SK-N-SH (cell line): ENCODE measurements at regions not wholly inside any gene's neighbourhood (a gene's known extent, or its start where the extent isn't known, plus 50 kb on each side); places are given as distances from the start of the nearest gene placed in this dataset.

Source experiments
- CTCF ChIA-PET: fragments of 300-600, 350-600 bp; formaldehyde crosslinking; extraction: SDS; loops from one replicate; lab custom pipeline; 2021; lab: Yijun Ruan, JAX
- POLR2A ChIA-PET: fragments of 350-600 bp; sonication (Branson Sonifier 250); formaldehyde crosslinking; extraction: SDS; loops from one replicate; lab custom pipeline; 2020; ENCODE audit warnings: antibody characterized with exemption, inconsistent platforms; lab: Yijun Ruan, JAX
- DNase-seq: peaks from one replicate; pipeline ENCODE4 v3.0.0; 2012
- H2AFZ ChIP-seq: fragments of 200-600 bp; sonication (generic); 2 replicates; pipeline ENCODE4 v1.8.1; 2016; ENCODE audit warnings: antibody characterized with exemption, mild to moderate bottlenecking, low read depth
- H3F3A ChIP-seq: fragments of 200-600 bp; sonication (generic); replicated peaks from 2 replicates; pipeline ENCODE3; 2016; ENCODE audit warnings: antibody characterized with exemption, mild to moderate bottlenecking; ENCODE audit not compliant: insufficient read depth
- H3K27ac ChIP-seq, 2 experiments: fragments of 200-500 bp in 1 of 2; fragments of 200-600 bp in 1 of 2; sonication (Bioruptor generic) in 1 of 2; sonication (generic), shearing (Covaris generic) in 1 of 2; 2 replicates each; pipeline versions ENCODE4 v1.5.1 to v1.6.1; 2014 to 2016; ENCODE audit warnings: low read depth in 2 of 2, inconsistent platforms in 1 of 2, low read length in 1 of 2, mild to moderate bottlenecking in 1 of 2, mixed read lengths in 1 of 2
- H3K27me3 ChIP-seq: fragments of 200-600 bp; sonication (generic), shearing (Covaris generic); 2 replicates; pipeline ENCODE4 v1.6.1; 2016; ENCODE audit warnings: mixed run types; ENCODE audit not compliant: insufficient read depth
- H3K36me3 ChIP-seq, 2 experiments: fragments of 200-500 bp in 1 of 2; fragments of 200-600 bp in 1 of 2; sonication (Bioruptor generic) in 1 of 2; sonication (generic) in 1 of 2; replicated peaks in 1 of 2; 2 replicates each; pipeline versions ENCODE3 to v1.5.1; 2014 to 2016; ENCODE audit warnings: low read length in 1 of 2, mild to moderate bottlenecking in 1 of 2; ENCODE audit not compliant: insufficient read depth in 2 of 2, control insufficient read depth in 1 of 2
- H3K4me1 ChIP-seq, 2 experiments: fragments of 200-500 bp in 1 of 2; fragments of 200-600 bp in 1 of 2; sonication (Bioruptor generic) in 1 of 2; sonication (generic), shearing (Covaris generic) in 1 of 2; 2 replicates each; pipeline versions ENCODE4 v1.5.1 to v1.6.1; 2014 to 2016; ENCODE audit warnings: low read depth in 1 of 2, low read length in 1 of 2, mixed run types in 1 of 2; ENCODE audit not compliant: insufficient read depth in 2 of 2, control insufficient read depth in 1 of 2
- H3K4me2 ChIP-seq: fragments of 200-600 bp; sonication (generic), shearing (Covaris generic); 2 replicates; pipeline ENCODE4 v1.6.1; 2017; ENCODE audit warnings: mixed run types
- H3K4me3 ChIP-seq, 2 experiments: fragments of 200-500 bp in 1 of 2; fragments of 200-600 bp in 1 of 2; sonication (Bioruptor generic) in 1 of 2; sonication (generic), shearing (Covaris generic) in 1 of 2; 2 replicates each; pipeline versions ENCODE4 v1.5.1 to v1.8.1; 2014 to 2016; ENCODE audit warnings: low read depth in 2 of 2, inconsistent platforms in 1 of 2, low read length in 1 of 2, mild to moderate bottlenecking in 1 of 2, mixed read lengths in 1 of 2, moderate library complexity in 1 of 2
- H3K79me2 ChIP-seq: fragments of 200-600 bp; sonication (generic); 2 replicates; pipeline ENCODE4 v1.8.1; 2017; ENCODE audit warnings: mild to moderate bottlenecking; ENCODE audit not compliant: insufficient read depth
- H3K9ac ChIP-seq: fragments of 200-600 bp; sonication (generic); 2 replicates; pipeline ENCODE4 v1.6.1; 2017; ENCODE audit warnings: mixed run types
- H3K9me2 ChIP-seq: fragments of 200-600 bp; sonication (generic); 2 replicates; pipeline ENCODE4 v1.6.1; 2017; ENCODE audit warnings: mixed run types
- H3K9me3 ChIP-seq: fragments of 200-600 bp; sonication (generic); 2 replicates; pipeline ENCODE4 v1.6.1; 2017; ENCODE audit warnings: mixed run types, mild to moderate bottlenecking, moderate library complexity
- H4K20me1 ChIP-seq: fragments of 200-600 bp; sonication (generic); 2 replicates; pipeline ENCODE4 v1.6.1; 2017; ENCODE audit warnings: mild to moderate bottlenecking, mixed run types; ENCODE audit not compliant: insufficient read depth
- EZH2phosphoT487 ChIP-seq: fragments of 200-600 bp; sonication (generic); IDR thresholded peaks from 2 replicates; pipeline ENCODE4 v1.6.1; 2017; ENCODE audit warnings: low read depth, mixed run types, mild to moderate bottlenecking, antibody characterized with exemption, moderate library complexity, borderline replicate concordance
- FOXM1 ChIP-seq: IDR thresholded peaks from 2 replicates; pipeline ENCODE4 v1.4.0; 2012; ENCODE audit warnings: low read depth, mild to moderate bottlenecking
- GATA2 ChIP-seq: sonication (generic); formaldehyde crosslinking; IDR thresholded peaks from 2 replicates; pipeline ENCODE4 v1.5.0; 2020; ENCODE audit warnings: mild to moderate bottlenecking, missing genetic modification reagents
- MAX ChIP-seq: IDR thresholded peaks from 2 replicates; pipeline ENCODE4 v1.4.0; 2012; ENCODE audit warnings: low read depth
- MXI1 ChIP-seq: IDR thresholded peaks from 2 replicates; pipeline ENCODE4 v1.6.1; 2012; ENCODE audit warnings: mild to moderate bottlenecking, low read depth, low read length, improper control_type of control experiment
- NFIC ChIP-seq: IDR thresholded peaks from 2 replicates; pipeline ENCODE4 v1.4.0; 2012; ENCODE audit warnings: borderline replicate concordance
- NRF1 ChIP-seq: IDR thresholded peaks from 2 replicates; pipeline ENCODE4 v1.6.1; 2012; ENCODE audit warnings: low read depth, mild to moderate bottlenecking, low read length
- REST ChIP-seq: IDR thresholded peaks from 2 replicates; pipeline ENCODE4 v1.6.1; 2012; ENCODE audit warnings: mild to moderate bottlenecking, low read depth, low read length, moderate library complexity
- RFX5 ChIP-seq: IDR thresholded peaks from 2 replicates; pipeline ENCODE4 v1.6.1; 2012; ENCODE audit warnings: mild to moderate bottlenecking, improper control_type of control experiment, low read length
- RXRA ChIP-seq: IDR thresholded peaks from 2 replicates; pipeline ENCODE4 v1.4.0; 2012; ENCODE audit warnings: low read depth, mild to moderate bottlenecking, borderline replicate concordance
- SMC3 ChIP-seq: IDR thresholded peaks from 2 replicates; pipeline ENCODE4 v1.6.1; 2012; ENCODE audit warnings: low read depth, low read length, improper control_type of control experiment
- TAF1 ChIP-seq: IDR thresholded peaks from 2 replicates; pipeline ENCODE4 v1.6.1; 2012; ENCODE audit warnings: low read depth, mild to moderate bottlenecking, low read length, moderate library complexity, borderline replicate concordance
- TEAD4 ChIP-seq: IDR thresholded peaks from 2 replicates; pipeline ENCODE4 v1.4.0; 2012; ENCODE audit warnings: mild to moderate bottlenecking, borderline replicate concordance; ENCODE audit not compliant: insufficient read depth
- USF1 ChIP-seq: IDR thresholded peaks from 2 replicates; pipeline ENCODE4 v1.4.0; 2012; ENCODE audit warnings: low read depth, borderline replicate concordance
- WGBS: methylation state at CpG from one replicate; pipeline ENCODE4 v1.1.6; 2017; ENCODE audit warnings: low lambda C conversion rate; 5-methylcytosine and 5-hydroxymethylcytosine counted together
- TF ChIP-seq, protein P1 (sequence below): IDR thresholded peaks from 2 replicates; pipeline ENCODE4 v1.4.0; 2012; ENCODE audit warnings: low read depth, borderline replicate concordance
- TF ChIP-seq, protein P2 (sequence below): fragments of 150-350 bp; IDR thresholded peaks from 2 replicates; pipeline ENCODE4 v1.6.1; 2016; ENCODE audit warnings: mild to moderate bottlenecking, low read depth, low read length

DNA sequence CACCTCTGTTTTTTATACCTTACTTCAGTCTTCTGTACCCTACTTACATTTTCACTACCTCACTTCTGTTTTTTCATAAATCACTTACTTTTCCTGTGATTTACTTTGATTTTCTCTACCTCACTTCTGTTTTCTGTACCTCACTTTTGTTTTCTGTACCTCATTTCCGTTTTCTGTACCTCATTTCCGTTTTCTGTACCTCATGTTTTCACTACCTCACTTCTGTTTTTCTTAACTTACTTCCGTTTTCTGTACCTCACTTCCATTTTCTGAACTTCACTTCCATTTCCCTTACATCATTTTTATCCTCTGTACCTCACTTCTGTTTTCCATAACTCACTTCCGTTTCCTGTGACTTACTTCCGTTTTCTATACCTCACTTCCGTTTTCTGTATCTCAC is 492.0 kb upstream of the AKR1E2 start:
- WGBS: 87% methylated on average over 6 of the region's 6 CpGs
- H3K27ac ChIP-seq: no peak overlapping the region
- TF ChIP-seq USF1: no peak
- H4K20me1 ChIP-seq: no peaks in the 10 kb centered on the region
- CTCF ChIA-PET: no interaction called here
- POLR2A ChIA-PET: no interaction called here
- no peaks in the 10 kb centered on the region for H3F3A ChIP-seq
- H3K9me3 ChIP-seq: no peaks in the 10 kb centered on the region
- no peak overlapping the region for H2AFZ ChIP-seq
- H3K4me1 ChIP-seq: peaks cover 0 to 7% of the 10 kb centered on the region in 2 experiments; a peak in 2 of 4 replicates
- H3K4me2 ChIP-seq: no peak overlapping the region
- H3K79me2 ChIP-seq: no peaks in the 10 kb centered on the region
- DNase-seq: no peak
- H3K9me2 ChIP-seq: no peaks in the 10 kb centered on the region
- H3K9ac ChIP-seq: no peak overlapping the region
- no peak overlapping the region for H3K4me3 ChIP-seq
- no peaks in the 10 kb centered on the region for H3K27me3 ChIP-seq
- no peaks in the 10 kb centered on the region for H3K36me3 ChIP-seq

DNA sequence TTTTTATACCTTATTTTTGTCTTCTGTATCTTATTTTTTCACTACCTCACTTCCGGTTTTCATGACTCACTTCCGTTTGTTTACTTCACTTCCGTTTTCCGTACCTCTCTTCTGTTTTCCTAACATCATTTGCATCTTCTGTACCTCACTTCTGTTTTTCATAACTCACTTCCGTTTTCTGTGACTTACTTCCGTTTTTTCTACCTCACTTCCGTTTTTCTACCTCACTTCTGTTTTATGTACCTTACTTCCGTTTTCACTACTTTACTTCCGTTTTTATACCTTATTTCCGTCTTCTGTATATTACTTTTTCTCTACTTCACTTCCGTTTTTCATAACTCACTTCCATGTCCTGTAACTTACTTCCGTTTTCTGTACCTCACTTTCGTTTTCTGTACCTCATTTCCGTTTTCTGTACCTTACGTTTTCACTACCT is 492.5 kb upstream of the AKR1E2 start:
- Histone ChIP-seq H3K27ac (no peak overlapping the region), H3K36me3 (no peaks in the 10 kb centered on the region), H3K9me3 (no peaks in the 10 kb centered on the region), H4K20me1 (no peaks in the 10 kb centered on the region), H3K27me3 (no peaks in the 10 kb centered on the region), H2AFZ (no peak overlapping the region), H3K4me1 (peaks cover 0 to 7% of the 10 kb centered on the region in 2 experiments; a peak in 2 of 4 replicates), H3K79me2 (no peaks in the 10 kb centered on the region), H3K9ac (no peak overlapping the region), H3K4me2 (no peak overlapping the region), H3F3A (no peaks in the 10 kb centered on the region), H3K4me3 (no peak overlapping the region), H3K9me2 (no peaks in the 10 kb centered on the region)
- DNase-seq: no peak
- TF ChIP-seq EZH2phosphoT487: no peak
- no peak for TF ChIP-seq NRF1
- TF ChIP-seq, protein P1, sequence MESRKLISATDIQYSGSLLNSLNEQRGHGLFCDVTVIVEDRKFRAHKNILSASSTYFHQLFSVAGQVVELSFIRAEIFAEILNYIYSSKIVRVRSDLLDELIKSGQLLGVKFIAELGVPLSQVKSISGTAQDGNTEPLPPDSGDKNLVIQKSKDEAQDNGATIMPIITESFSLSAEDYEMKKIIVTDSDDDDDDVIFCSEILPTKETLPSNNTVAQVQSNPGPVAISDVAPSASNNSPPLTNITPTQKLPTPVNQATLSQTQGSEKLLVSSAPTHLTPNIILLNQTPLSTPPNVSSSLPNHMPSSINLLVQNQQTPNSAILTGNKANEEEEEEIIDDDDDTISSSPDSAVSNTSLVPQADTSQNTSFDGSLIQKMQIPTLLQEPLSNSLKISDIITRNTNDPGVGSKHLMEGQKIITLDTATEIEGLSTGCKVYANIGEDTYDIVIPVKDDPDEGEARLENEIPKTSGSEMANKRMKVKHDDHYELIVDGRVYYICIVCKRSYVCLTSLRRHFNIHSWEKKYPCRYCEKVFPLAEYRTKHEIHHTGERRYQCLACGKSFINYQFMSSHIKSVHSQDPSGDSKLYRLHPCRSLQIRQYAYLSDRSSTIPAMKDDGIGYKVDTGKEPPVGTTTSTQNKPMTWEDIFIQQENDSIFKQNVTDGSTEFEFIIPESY: no peak
- no peak for TF ChIP-seq TAF1
- TF ChIP-seq GATA2 (CRISPR knock-in tag): no peak
- no peak for TF ChIP-seq FOXM1
- TF ChIP-seq RFX5: no peak
- TF ChIP-seq REST: no peak
- TF ChIP-seq SMC3: no peak
- no peak for TF ChIP-seq MAX
- no peak for TF ChIP-seq NFIC
- TF ChIP-seq, protein P2, sequence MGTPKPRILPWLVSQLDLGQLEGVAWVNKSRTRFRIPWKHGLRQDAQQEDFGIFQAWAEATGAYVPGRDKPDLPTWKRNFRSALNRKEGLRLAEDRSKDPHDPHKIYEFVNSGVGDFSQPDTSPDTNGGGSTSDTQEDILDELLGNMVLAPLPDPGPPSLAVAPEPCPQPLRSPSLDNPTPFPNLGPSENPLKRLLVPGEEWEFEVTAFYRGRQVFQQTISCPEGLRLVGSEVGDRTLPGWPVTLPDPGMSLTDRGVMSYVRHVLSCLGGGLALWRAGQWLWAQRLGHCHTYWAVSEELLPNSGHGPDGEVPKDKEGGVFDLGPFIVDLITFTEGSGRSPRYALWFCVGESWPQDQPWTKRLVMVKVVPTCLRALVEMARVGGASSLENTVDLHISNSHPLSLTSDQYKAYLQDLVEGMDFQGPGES: no peak
- no peak for TF ChIP-seq RXRA
- TF ChIP-seq TEAD4: no peak
- no peak for TF ChIP-seq MXI1
- WGBS: 95% methylated on average over 15 of the region's 15 CpGs
- CTCF ChIA-PET: no interaction called here
- POLR2A ChIA-PET: no interaction called here
